Natural killer cell (primary cell): ENCODE measurements at regions not wholly inside any gene's neighbourhood (a gene's known extent, or its start where the extent isn't known, plus 50 kb on each side); places are given as distances from the start of the nearest gene placed in this dataset.

Source experiments
- ATAC-seq, 3 donors: fragments of 150-1000 bp in 2 of 3; fragments of 200-7000 bp in 1 of 3; cut with Tn5 transposase; 1 replicate in 1 of 3; 2 replicates in 2 of 3; pipeline ENCODE4 v1.10.0; 2021; ENCODE audit warnings: mild to moderate bottlenecking in 2 of 3, moderate library complexity in 2 of 3
- DNase-seq, 2 donors: peaks; one replicate each; pipeline versions ENCODE4 v3.0.0 to v3.0.0-alpha.2; 2013 to 2021; ENCODE audit warnings: mixed read lengths in 1 of 2
- H3K27ac ChIP-seq: one replicate; pipeline ENCODE4 v1.5.1; 2013; ENCODE audit warnings: mild to moderate bottlenecking, low read length
- H3K27me3 ChIP-seq: one replicate; pipeline ENCODE4 v1.6.1; 2013; ENCODE audit warnings: low read length; ENCODE audit not compliant: control insufficient read depth, insufficient read depth
- H3K36me3 ChIP-seq: one replicate; pipeline ENCODE4 v1.6.1; 2013; ENCODE audit warnings: low read length; ENCODE audit not compliant: control insufficient read depth, insufficient read depth
- H3K4me1 ChIP-seq: one replicate; pipeline ENCODE4 v1.6.1; 2013; ENCODE audit warnings: low read length; ENCODE audit not compliant: control insufficient read depth, insufficient read depth
- H3K4me3 ChIP-seq: one replicate; pipeline ENCODE4 v1.5.1; 2013; ENCODE audit warnings: low read length
- H3K9me3 ChIP-seq: one replicate; pipeline ENCODE4 v1.6.1; 2013; ENCODE audit warnings: low read length; ENCODE audit not compliant: control insufficient read depth, insufficient read depth
- H3K27ac Mint-ChIP-seq, 2 donors: one replicate each; pipeline ENCODE4 v1.8.0; 2022; ENCODE audit warnings: mild to moderate bottlenecking in 2 of 2, mixed read lengths in 2 of 2, moderate library complexity in 1 of 2
- H3K27me3 Mint-ChIP-seq, 2 donors: one replicate each; pipeline ENCODE4 v1.8.0; 2022; ENCODE audit warnings: low read depth in 2 of 2, mixed read lengths in 2 of 2
- H3K36me3 Mint-ChIP-seq: one replicate; pipeline ENCODE4 v1.8.0; 2022; ENCODE audit warnings: mixed read lengths
- H3K4me1 Mint-ChIP-seq, 2 donors: one replicate each; pipeline ENCODE4 v1.8.0; 2022; ENCODE audit warnings: mixed read lengths in 2 of 2
- H3K4me3 Mint-ChIP-seq: one replicate; pipeline ENCODE4 v1.8.0; 2022; ENCODE audit warnings: mild to moderate bottlenecking, moderate library complexity, mixed read lengths
- H3K9me3 Mint-ChIP-seq, 2 donors: one replicate each; pipeline ENCODE4 v1.8.0; 2022; ENCODE audit warnings: mixed read lengths in 2 of 2
- CTCF ChIP-seq: fragments of 200-600 bp; IDR thresholded peaks from one replicate; pipeline ENCODE4 v1.8.0; 2022; ENCODE audit warnings: antibody characterized with exemption
- WGBS: methylation state at CpG from one replicate; pipeline ENCODE4 v1.1.7; 2013; ENCODE audit warnings: missing lambda C conversion rate; ENCODE audit not compliant: insufficient coverage; 5-methylcytosine and 5-hydroxymethylcytosine counted together
- intact Hi-C: fragments of 100-400 bp; cut with micrococcal nuclease; formaldehyde crosslinking; loops from one replicate; pipeline ENCODE4 v1.14.2; 2022

DNA sequence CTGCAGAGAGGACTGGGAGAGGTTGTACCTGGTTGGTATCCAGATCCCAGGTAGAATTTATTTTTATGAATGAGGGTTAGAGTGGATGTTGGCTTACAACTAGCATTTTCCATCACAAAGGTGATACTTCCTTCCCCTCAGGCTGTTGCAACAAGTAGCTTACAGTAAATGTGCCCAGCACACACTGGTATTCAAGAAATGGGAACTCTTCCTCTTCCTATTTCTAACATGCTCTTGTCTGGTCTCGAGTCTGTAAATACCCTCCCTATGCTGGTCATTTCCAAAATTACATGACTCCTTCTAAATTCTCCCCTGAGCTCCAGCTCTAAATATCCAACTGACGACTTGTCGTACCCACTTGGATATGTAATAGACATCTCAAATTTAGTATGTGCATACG lies 90.1 kb upstream of the FOXC1 start:
- no peak for TF ChIP-seq CTCF
- ATAC-seq (no peak), DNase-seq (no peak)
- Histone ChIP-seq H3K27me3 (no peaks in the 10 kb centered on the region), H3K36me3 (no peaks in the 10 kb centered on the region), H3K9me3 (no peaks in the 10 kb centered on the region), H3K27ac (no peak overlapping the region), H3K4me1 (peaks cover 10% of the 10 kb centered on the region), H3K4me3 (no peak overlapping the region)
- peaks cover 0 to 2% of the 10 kb centered on the region in 2 donors for H3K9me3 Mint-ChIP-seq
- H3K27ac Mint-ChIP-seq = no peak overlapping the region
- peaks cover 3 to 10% of the 10 kb centered on the region in 2 donors for H3K27me3 Mint-ChIP-seq
- H3K36me3 Mint-ChIP-seq = no peaks in the 10 kb centered on the region
- intact Hi-C loops = no loop called here
- peaks cover 16 to 19% of the 10 kb centered on the region in 2 donors for H3K4me1 Mint-ChIP-seq
- no peak overlapping the region for H3K4me3 Mint-ChIP-seq
- 91% methylated on average over 2 of the region's 4 CpGs for WGBS

- WGBS = 59% methylated on average over 7 of the region's 7 CpGs
- Histone ChIP-seq H3K4me3 (no peak overlapping the region), H3K9me3 (no peaks in the 10 kb centered on the region), H3K4me1 (peaks cover 40% of the 10 kb centered on the region), H3K27me3 (no peaks in the 10 kb centered on the region), H3K27ac (no peak overlapping the region), H3K36me3 (no peaks in the 10 kb centered on the region)
- intact Hi-C loops = no loop called here
- Mint-ChIP-seq H3K9me3 (peaks cover 0 to 2% of the 10 kb centered on the region in 2 donors), H3K27ac (no peak overlapping the region), H3K4me3 (peak overlapping the region; percentile 67), H3K27me3 (peaks cover 0 to 7% of the 10 kb centered on the region in 2 donors), H3K36me3 (no peaks in the 10 kb centered on the region), H3K4me1 (peaks cover 37 to 38% of the 10 kb centered on the region in 2 donors)
- no peak for DNase-seq
- TF ChIP-seq CTCF = no peak
- no peak for ATAC-seq
These were observed 86.9 kb upstream of the FOXC1 start for GRCh38 chr6:1522779-1523178.

GRCh38 chr6:1524040-1524480 lies 85.7 kb upstream of the FOXC1 start:
- 22% methylated on average over 37 of the region's 37 CpGs for WGBS
- H3K4me1 ChIP-seq = peaks cover 40% of the 10 kb centered on the region
- H3K27me3 ChIP-seq = no peaks in the 10 kb centered on the region
- Mint-ChIP-seq H3K27ac (peak overlapping the region; percentile 66 to 75), H3K4me3 (peak overlapping the region; percentile 77), H3K4me1 (peaks cover 41 to 46% of the 10 kb centered on the region in 2 donors), H3K36me3 (no peaks in the 10 kb centered on the region), H3K9me3 (peaks cover 0 to 2% of the 10 kb centered on the region in 2 donors), H3K27me3 (peaks cover 0 to 7% of the 10 kb centered on the region in 2 donors)
- ATAC-seq (peak; percentile 77 to 90 (median 87)), DNase-seq (peak; percentile 74 to 87)
- peak; percentile 90 for TF ChIP-seq CTCF
- H3K27ac ChIP-seq = no peak overlapping the region
- H3K36me3 ChIP-seq = no peaks in the 10 kb centered on the region
- no peak overlapping the region for H3K4me3 ChIP-seq
- intact Hi-C loops = loop anchor here (1.0 kb wide), 1 partner anchor 30 kb away; no protein-coding TSS in a partner anchor
- H3K9me3 ChIP-seq = no peaks in the 10 kb centered on the region
